GM13977 (cell line): ENCODE measurements at regions not wholly inside any gene's neighbourhood (a gene's known extent, or its start where the extent isn't known, plus 50 kb on each side); places are given as distances from the start of the nearest gene placed in this dataset.

Source experiments
- DNase-seq: peaks from one replicate; pipeline ENCODE4 v3.0.0; 2012; ENCODE audit warnings: low spot score
- CTCF ChIP-seq: IDR thresholded peaks from 2 replicates; pipeline ENCODE4 v1.5.1; 2012; ENCODE audit warnings: mild to moderate bottlenecking, control low read depth; ENCODE audit not compliant: insufficient read depth; ENCODE audit errors: extremely low read depth, missing control alignments
- in situ Hi-C: fragments of 300-500 bp; cut with MboI; formaldehyde crosslinking; loops from one replicate; pipeline ENCODE4 v1.12.0; 2022; ENCODE audit warnings: low sequenced_read_pairs, low pct_unique_long_range_greater_than_20kb, mixed read lengths, inconsistent platforms; ENCODE audit not compliant: unreplicated experiment

DNA sequence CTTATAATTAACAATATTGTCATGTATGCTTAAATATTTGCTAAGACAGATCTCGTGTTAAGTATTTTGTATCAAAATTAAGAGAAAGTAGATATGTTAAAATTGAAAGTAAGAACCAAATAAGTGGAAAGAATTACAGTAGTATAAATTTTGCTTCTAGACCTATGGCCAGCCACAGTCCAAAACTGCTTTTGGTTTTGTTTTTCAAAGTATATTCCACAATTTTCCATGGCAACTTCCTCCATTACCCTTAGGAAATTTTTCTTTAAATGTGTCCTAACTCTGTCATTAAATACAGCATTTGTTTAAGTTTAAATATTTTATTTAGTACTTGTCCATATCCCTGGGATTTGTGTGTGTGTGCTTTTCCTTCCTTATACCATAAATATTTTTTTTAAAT lies 689.0 kb downstream of the DIAPH3 start:
- in situ Hi-C loops, result no loop called here
- no peak for DNase-seq
- no peak for TF ChIP-seq CTCF

GRCh38 chr13:59475911-59476310 lies 687.8 kb downstream of the DIAPH3 start:
- DNase-seq, result no peak
- no peak for TF ChIP-seq CTCF
- in situ Hi-C loops, result no loop called here

GRCh38 chr13:59476366-59476765 lies 687.4 kb downstream of the DIAPH3 start:
- in situ Hi-C loops, result no loop called here
- no peak for TF ChIP-seq CTCF
- no peak for DNase-seq

DNA sequence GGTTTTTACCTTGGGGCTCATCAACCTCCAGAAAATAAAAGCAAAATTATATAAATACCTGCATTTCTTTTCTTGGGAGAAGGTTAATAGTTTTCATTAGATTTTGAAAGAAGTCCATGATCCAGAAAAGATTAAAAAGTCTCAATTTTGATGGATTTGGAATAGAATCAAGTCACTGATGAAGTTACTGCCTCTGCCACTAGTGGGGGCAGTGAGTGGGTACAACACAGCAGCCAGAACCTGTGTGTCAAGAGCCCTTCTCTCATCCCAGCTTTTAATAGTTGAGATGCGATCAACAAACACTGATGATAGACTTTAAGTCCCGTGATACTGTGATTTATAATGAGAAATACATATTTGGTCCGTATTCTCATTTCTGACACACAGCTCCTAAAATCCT lies 686.7 kb downstream of the DIAPH3 start:
- in situ Hi-C loops, result no loop called here
- no peak for DNase-seq

DNA sequence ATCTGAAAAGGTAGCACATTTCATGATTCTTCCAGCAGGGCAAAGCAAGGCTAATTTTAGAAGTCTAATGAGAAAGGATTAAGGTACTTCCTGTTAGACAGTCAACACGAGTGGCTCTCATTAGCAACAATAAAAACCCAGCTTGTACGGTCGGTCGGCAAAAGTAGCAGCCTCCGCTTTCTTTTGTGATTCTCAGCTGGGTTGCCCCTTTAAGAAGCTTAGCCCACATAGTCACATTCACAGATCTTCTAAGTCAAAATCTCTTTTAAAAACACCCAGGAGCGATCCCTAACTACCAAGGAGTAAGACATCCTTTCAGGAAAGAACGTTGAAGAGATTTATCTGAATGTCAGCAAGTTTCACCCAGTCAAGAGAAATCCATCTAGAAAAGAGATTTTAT lies 684.8 kb downstream of the DIAPH3 start:
- no peak for DNase-seq
- TF ChIP-seq CTCF, result no peak
- in situ Hi-C loops, result no loop called here

More for the DNA sequence above, 686.7 kb downstream of the DIAPH3 start:
- TF ChIP-seq CTCF, result peak; percentile 37

- DNase-seq, result no peak
- TF ChIP-seq CTCF, result no peak
- in situ Hi-C loops, result no loop called here
Observed at GRCh38 chr13:59479629-59480028, 684.1 kb downstream of the DIAPH3 start.
